Left lobe of liver (tissue), 2 donors: ENCODE measurements at regions not wholly inside any gene's neighbourhood (a gene's known extent, or its start where the extent isn't known, plus 50 kb on each side); places are given as distances from the start of the nearest gene placed in this dataset.
A peak's percentile ranks its signal among the peaks of the same experiment; 100 is the strongest.

Experiments
- ATAC-seq: fragments of 200-7000 bp; cut with Tn5 transposase; one replicate; pipeline ENCODE4 v1.9.1; 2020; ENCODE audit warnings: mild to moderate bottlenecking, moderate library complexity
- DNase-seq: peaks from one replicate; pipeline ENCODE4 v3.0.0-alpha.2; 2020; ENCODE audit warnings: low spot score
- donor health status: DM: no; HTN: no; CAD: no; lungs with moderate emphysema.
- donor health status: DM: no; HTN: yes; CAD: no.

- no peak for DNase-seq
- no peak for ATAC-seq
These were observed 128.9 kb downstream of the KLF13 start for GRCh38 chr15:31455499-31455898.

- DNase-seq (peak; percentile 32), ATAC-seq (no peak)
These were observed 129.9 kb downstream of the KLF13 start for GRCh38 chr15:31456354-31457060.

GRCh38 chr15:31457161-31457560 is 130.5 kb downstream of the KLF13 start:
- DNase-seq (no peak), ATAC-seq (no peak)

GRCh38 chr15:31457631-31458526 is 131.2 kb downstream of the KLF13 start:
- peak; percentile 30 for DNase-seq
- ATAC-seq = no peak

GRCh38 chr15:31458596-31459399 is 132.2 kb downstream of the KLF13 start:
- ATAC-seq = no peak

GRCh38 chr15:31459400-31459748 is 132.7 kb downstream of the KLF13 start:
- ATAC-seq = no peak
- no peak for DNase-seq

More at GRCh38 chr15:31458596-31459399, 132.2 kb downstream of the KLF13 start:
- peak; percentile 26 for DNase-seq

- no peak for ATAC-seq
- peak; percentile 8 for DNase-seq
These were observed 134.7 kb downstream of the KLF13 start for GRCh38 chr15:31461375-31461774.

GRCh38 chr15:31461911-31462480 is 135.4 kb downstream of the KLF13 start:
- DNase-seq = peak; percentile 14
- no peak for ATAC-seq

- no peak for ATAC-seq
- peak; percentile 6 for DNase-seq
These were observed 137.0 kb downstream of the KLF13 start for GRCh38 chr15:31463521-31464102.

GRCh38 chr15:31464216-31465082 is 137.8 kb downstream of the KLF13 start:
- DNase-seq (peak; percentile 31), ATAC-seq (peak; percentile 13)

GRCh38 chr15:31465083-31465955 is 138.7 kb downstream of the KLF13 start:
- ATAC-seq (peak; percentile 81), DNase-seq (peak; percentile 33)

GRCh38 chr15:31467361-31467760 is 140.7 kb downstream of the KLF13 start:
- no peak for ATAC-seq
- DNase-seq = peak; percentile 18

GRCh38 chr15:31468911-31469785 is 142.5 kb downstream of the KLF13 start:
- ATAC-seq (no peak), DNase-seq (peak; percentile 36)

- ATAC-seq (no peak), DNase-seq (peak; percentile 27)
These were observed 143.3 kb downstream of the KLF13 start for GRCh38 chr15:31469786-31470525.

GRCh38 chr15:31470756-31471155 is 144.1 kb downstream of the KLF13 start:
- no peak for ATAC-seq
- DNase-seq = no peak

GRCh38 chr15:31471731-31472430 is 145.2 kb downstream of the KLF13 start:
- no peak for ATAC-seq
- peak; percentile 26 for DNase-seq
